CD4-positive, alpha-beta T cell treated with Interferon alpha-2 for 1 hour (primary cell): ENCODE measurements at regions not wholly inside any gene's neighbourhood (a gene's known extent, or its start where the extent isn't known, plus 50 kb on each side); places are given as distances from the start of the nearest gene placed in this dataset.
"Not testable (repeated sequence)": the region's sequence is repeated elsewhere in the genome, so short reads cannot be mapped to it uniquely, and the experiment has no call there.

Experiments
- DNase-seq, 2 donors: peaks; one replicate each; pipeline ENCODE4 v3.0.0-alpha.2; 2020 to 2022

- DNase-seq: no peak
Observed at GRCh38 chr18:4758980-4759379, 303.9 kb upstream of the DLGAP1 start.

- no peak for DNase-seq
Observed at GRCh38 chr18:4755848-4756247, 300.7 kb upstream of the DLGAP1 start.

GRCh38 chr18:4753151-4753550, 298.0 kb upstream of the DLGAP1 start:
- DNase-seq: not testable (repeated sequence)

GRCh38 chr18:4751523-4751922, 296.4 kb upstream of the DLGAP1 start:
- no peak for DNase-seq

GRCh38 chr18:4750393-4751346, 295.6 kb upstream of the DLGAP1 start:
- DNase-seq: no peak

- no peak for DNase-seq
Observed at GRCh38 chr18:4748975-4749374, 293.9 kb upstream of the DLGAP1 start.

GRCh38 chr18:4734903-4735302, 279.8 kb upstream of the DLGAP1 start:
- no peak for DNase-seq

- DNase-seq: no peak
Observed at GRCh38 chr18:4734021-4734420, 278.9 kb upstream of the DLGAP1 start.

GRCh38 chr18:4721545-4721944, 266.4 kb upstream of the DLGAP1 start:
- no peak for DNase-seq

- no peak for DNase-seq
Observed at GRCh38 chr18:4720518-4720917, 265.4 kb upstream of the DLGAP1 start.

GRCh38 chr18:4705894-4706293, 250.8 kb upstream of the DLGAP1 start:
- no peak for DNase-seq

- no peak for DNase-seq
Observed at GRCh38 chr18:4704781-4705180, 249.7 kb upstream of the DLGAP1 start.

GRCh38 chr18:4691836-4692235, 236.7 kb upstream of the DLGAP1 start:
- DNase-seq: no peak

GRCh38 chr18:4678685-4679084, 223.6 kb upstream of the DLGAP1 start:
- not testable (repeated sequence) for DNase-seq

GRCh38 chr18:4677006-4677405, 221.9 kb upstream of the DLGAP1 start:
- no peak for DNase-seq

- DNase-seq: no peak
Observed at GRCh38 chr18:4672162-4672561, 217.1 kb upstream of the DLGAP1 start.

GRCh38 chr18:4658804-4659203, 203.7 kb upstream of the DLGAP1 start:
- DNase-seq: no peak

GRCh38 chr18:4653418-4653817, 198.3 kb upstream of the DLGAP1 start:
- DNase-seq: no peak

GRCh38 chr18:4641771-4642368, 186.8 kb upstream of the DLGAP1 start:
- DNase-seq: no peak

GRCh38 chr18:4640349-4641012, 185.4 kb upstream of the DLGAP1 start:
- DNase-seq: no peak

- no peak for DNase-seq
Observed at GRCh38 chr18:4639628-4640310, 184.7 kb upstream of the DLGAP1 start.

- DNase-seq: no peak
Observed at GRCh38 chr18:4638680-4639079, 183.6 kb upstream of the DLGAP1 start.

- DNase-seq: no peak
Observed at GRCh38 chr18:4637876-4638275, 182.8 kb upstream of the DLGAP1 start.
